ENCODE measurements at regions not wholly inside any gene's neighbourhood (a gene's known extent, or its start where the extent isn't known, plus 50 kb on each side); places are given as distances from the start of the nearest gene placed in this dataset.
A peak's percentile ranks its signal among the peaks of the same experiment; 100 is the strongest.

- DNase-seq: no peak
These were observed 145.8 kb downstream of the DNAJB6 start for GRCh38 chr7:157482517-157483087.

- no peak for DNase-seq
These were observed 146.7 kb downstream of the DNAJB6 start for GRCh38 chr7:157483515-157483914.

GRCh38 chr7:157483971-157484410, 147.2 kb downstream of the DNAJB6 start:
- no peak for DNase-seq

GRCh38 chr7:157484411-157485081, 147.7 kb downstream of the DNAJB6 start:
- DNase-seq: no peak

GRCh38 chr7:157485361-157485831, 148.6 kb downstream of the DNAJB6 start:
- no peak for DNase-seq

GRCh38 chr7:157486007-157486755, 149.4 kb downstream of the DNAJB6 start:
- DNase-seq: no peak

- no peak for DNase-seq
These were observed 150.4 kb downstream of the DNAJB6 start for GRCh38 chr7:157487046-157487770.

- peak; percentile 44 for DNase-seq
These were observed 151.5 kb downstream of the DNAJB6 start for GRCh38 chr7:157488281-157488680.

GRCh38 chr7:157488966-157489365, 152.2 kb downstream of the DNAJB6 start:
- DNase-seq: no peak
